ENCODE measurements at regions not wholly inside any gene's neighbourhood (a gene's known extent, or its start where the extent isn't known, plus 50 kb on each side); places are given as distances from the start of the nearest gene placed in this dataset.

GRCh38 chr13:103263448-103263847, 197.2 kb upstream of the SLC10A2 start:
- Histone ChIP-seq H3K27ac (ENCODE audit: low read length) (no peak overlapping the region), H3K4me3 (ENCODE audit: low read length) (no peak overlapping the region), H3K79me2 (ENCODE audit: low read length) (no peaks in the 10 kb centered on the region), H3K4me1 (ENCODE audit: low read length) (no peaks in the 10 kb centered on the region), H3K4me2 (ENCODE audit: low read length) (no peak overlapping the region), H3K9me3 (ENCODE audit: insufficient read depth, low read length) (no peaks in the 10 kb centered on the region; the same call in 1 of the 2 replicates), H2AFZ (ENCODE audit: low read depth, low read length) (no peak overlapping the region), H4K20me1 (ENCODE audit: insufficient read depth, low read length) (no peaks in the 10 kb centered on the region), H3K27me3 (ENCODE audit: low read depth, low read length) (no peaks in the 10 kb centered on the region), H3K9ac (ENCODE audit: low read length) (no peak overlapping the region), H3K36me3 (replicated peaks; ENCODE audit: low read depth, low read length) (no peaks in the 10 kb centered on the region)
- TF ChIP-seq CTCF (IDR thresholded peaks at IDR 0.05; ENCODE audit: low read depth, low read length), result no peak
- TF ChIP-seq EZH2phosphoT487 (IDR thresholded peaks at IDR 0.05; ENCODE audit: low read depth), result no peak

- Histone ChIP-seq H3K36me3 (replicated peaks; ENCODE audit: low read depth, low read length) (no peaks in the 10 kb centered on the region), H3K4me3 (ENCODE audit: low read length) (no peak overlapping the region), H3K27me3 (ENCODE audit: low read depth, low read length) (no peaks in the 10 kb centered on the region), H3K27ac (ENCODE audit: low read length) (no peak overlapping the region), H3K4me1 (ENCODE audit: low read length) (no peaks in the 10 kb centered on the region), H2AFZ (ENCODE audit: low read depth, low read length) (no peak overlapping the region), H3K79me2 (ENCODE audit: low read length) (no peaks in the 10 kb centered on the region), H4K20me1 (ENCODE audit: insufficient read depth, low read length) (no peaks in the 10 kb centered on the region), H3K9ac (ENCODE audit: low read length) (no peak overlapping the region), H3K9me3 (ENCODE audit: insufficient read depth, low read length) (no peaks in the 10 kb centered on the region), H3K4me2 (ENCODE audit: low read length) (no peak overlapping the region)
- TF ChIP-seq CTCF (IDR thresholded peaks at IDR 0.05; ENCODE audit: low read depth, low read length), result no peak
- no peak for TF ChIP-seq EZH2phosphoT487 (IDR thresholded peaks at IDR 0.05; ENCODE audit: low read depth)
Measured at GRCh38 chr13:103255587-103256301, 189.5 kb upstream of the SLC10A2 start.

GRCh38 chr13:103250071-103250470, 183.9 kb upstream of the SLC10A2 start:
- TF ChIP-seq EZH2phosphoT487 (IDR thresholded peaks at IDR 0.05; ENCODE audit: low read depth) (no peak), CTCF (IDR thresholded peaks at IDR 0.05; ENCODE audit: low read depth, low read length) (no peak)
- Histone ChIP-seq H3K9me3 (ENCODE audit: insufficient read depth, low read length) (no peaks in the 10 kb centered on the region), H2AFZ (ENCODE audit: low read depth, low read length) (no peak overlapping the region)

GRCh38 chr13:103246581-103247200, 180.5 kb upstream of the SLC10A2 start:
- no peaks in the 10 kb centered on the region for H3K79me2 ChIP-seq (ENCODE audit: low read length)
- H3K4me2 ChIP-seq (ENCODE audit: low read length), result no peak overlapping the region
- H3K36me3 ChIP-seq (replicated peaks; ENCODE audit: low read depth, low read length), result no peaks in the 10 kb centered on the region
- no peak overlapping the region for H2AFZ ChIP-seq (ENCODE audit: low read depth, low read length)
- no peaks in the 10 kb centered on the region for H4K20me1 ChIP-seq (ENCODE audit: insufficient read depth, low read length)
- H3K4me3 ChIP-seq (ENCODE audit: low read length), result no peak overlapping the region
- no peak for TF ChIP-seq CTCF (IDR thresholded peaks at IDR 0.05; ENCODE audit: low read depth, low read length)
- no peak for TF ChIP-seq EZH2phosphoT487 (IDR thresholded peaks at IDR 0.05; ENCODE audit: low read depth)
- H3K27ac ChIP-seq (ENCODE audit: low read length), result no peak overlapping the region
- H3K9ac ChIP-seq (ENCODE audit: low read length), result no peak overlapping the region
- H3K9me3 ChIP-seq (ENCODE audit: insufficient read depth, low read length), result no peaks in the 10 kb centered on the region
- H3K4me1 ChIP-seq (ENCODE audit: low read length), result no peaks in the 10 kb centered on the region
- no peaks in the 10 kb centered on the region for H3K27me3 ChIP-seq (ENCODE audit: low read depth, low read length)

More at GRCh38 chr13:103250071-103250470, 183.9 kb upstream of the SLC10A2 start:
- no peak overlapping the region for H3K27ac ChIP-seq (ENCODE audit: low read length)
- H3K27me3 ChIP-seq (ENCODE audit: low read depth, low read length), result no peaks in the 10 kb centered on the region
- no peaks in the 10 kb centered on the region for H3K36me3 ChIP-seq (replicated peaks; ENCODE audit: low read depth, low read length)
- no peaks in the 10 kb centered on the region for H3K4me1 ChIP-seq (ENCODE audit: low read length)
- H4K20me1 ChIP-seq (ENCODE audit: insufficient read depth, low read length), result no peaks in the 10 kb centered on the region
- H3K4me2 ChIP-seq (ENCODE audit: low read length), result no peak overlapping the region
- no peaks in the 10 kb centered on the region for H3K79me2 ChIP-seq (ENCODE audit: low read length)
- no peak overlapping the region for H3K9ac ChIP-seq (ENCODE audit: low read length)
- H3K4me3 ChIP-seq (ENCODE audit: low read length), result no peak overlapping the region

Data from OCI-LY3 (cell line).